DND-41 (cell line): ENCODE measurements at regions not wholly inside any gene's neighbourhood (a gene's known extent, or its start where the extent isn't known, plus 50 kb on each side); places are given as distances from the start of the nearest gene placed in this dataset.

Source experiments
- EZH2 ChIP-seq: IDR thresholded peaks from 3 replicates; pipeline ENCODE4 v1.6.1; 2012; ENCODE audit warnings: borderline replicate concordance, low read depth, mild to moderate bottlenecking, moderate library complexity, low read length, inconsistent platforms; ENCODE audit not compliant: severe bottlenecking
- TF ChIP-seq, protein P1 (sequence below): IDR thresholded peaks from 2 replicates; pipeline ENCODE4 v1.5.1; 2012; ENCODE audit warnings: borderline replicate concordance, low read length, moderate library complexity, mild to moderate bottlenecking; ENCODE audit not compliant: poor library complexity, severe bottlenecking; ENCODE audit errors: extremely low read depth

GRCh38 chr3:99240700-99241099 is 339.2 kb upstream of the DCBLD2 start:
- TF ChIP-seq, protein P1, sequence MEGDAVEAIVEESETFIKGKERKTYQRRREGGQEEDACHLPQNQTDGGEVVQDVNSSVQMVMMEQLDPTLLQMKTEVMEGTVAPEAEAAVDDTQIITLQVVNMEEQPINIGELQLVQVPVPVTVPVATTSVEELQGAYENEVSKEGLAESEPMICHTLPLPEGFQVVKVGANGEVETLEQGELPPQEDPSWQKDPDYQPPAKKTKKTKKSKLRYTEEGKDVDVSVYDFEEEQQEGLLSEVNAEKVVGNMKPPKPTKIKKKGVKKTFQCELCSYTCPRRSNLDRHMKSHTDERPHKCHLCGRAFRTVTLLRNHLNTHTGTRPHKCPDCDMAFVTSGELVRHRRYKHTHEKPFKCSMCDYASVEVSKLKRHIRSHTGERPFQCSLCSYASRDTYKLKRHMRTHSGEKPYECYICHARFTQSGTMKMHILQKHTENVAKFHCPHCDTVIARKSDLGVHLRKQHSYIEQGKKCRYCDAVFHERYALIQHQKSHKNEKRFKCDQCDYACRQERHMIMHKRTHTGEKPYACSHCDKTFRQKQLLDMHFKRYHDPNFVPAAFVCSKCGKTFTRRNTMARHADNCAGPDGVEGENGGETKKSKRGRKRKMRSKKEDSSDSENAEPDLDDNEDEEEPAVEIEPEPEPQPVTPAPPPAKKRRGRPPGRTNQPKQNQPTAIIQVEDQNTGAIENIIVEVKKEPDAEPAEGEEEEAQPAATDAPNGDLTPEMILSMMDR = no peak
- no peak for TF ChIP-seq EZH2
